ENCODE measurements at regions not wholly inside any gene's neighbourhood (a gene's known extent, or its start where the extent isn't known, plus 50 kb on each side); places are given as distances from the start of the nearest gene placed in this dataset.

GRCh38 chr4:186936496-186937375 is 213.1 kb upstream of the FAT1 start:
- H2BK120ac ChIP-seq (ENCODE audit: low read depth, low read length), result peak overlapping the region; percentile 54
- no peaks in the 10 kb centered on the region for H4K20me1 ChIP-seq (ENCODE audit: insufficient read depth, low read length)
- ChIA-PET POLR2A (ENCODE audit: unreplicated experiment) (interaction anchor here (0.6 kb wide), 1 partner anchor 279 kb away, joined by 4 read pairs; no protein-coding TSS in a partner anchor), CTCF (interaction anchor here (0.6 to 1.5 kb wide), 2 partner anchors 13 to 301 kb away, joined by 3 to 6 read pairs; no protein-coding TSS in a partner anchor)
- peak overlapping the region; percentile 24; the same call in 1 of the 2 replicates for H3K14ac ChIP-seq (replicated peaks; ENCODE audit: low read depth, low read length)
- peaks cover 12% of the 10 kb centered on the region for H3K9me1 ChIP-seq (ENCODE audit: insufficient read depth, low read length)
- H2AK9ac ChIP-seq (replicated peaks; ENCODE audit: low read depth, low read length, poor library complexity), result no peak overlapping the region
- H2AFZ ChIP-seq (replicated peaks; ENCODE audit: low read length, poor library complexity), result no peak overlapping the region
- peak overlapping the region; percentile 13; the same call in 1 of the 2 replicates for H3K4ac ChIP-seq (ENCODE audit: low read depth, low read length)
- H3K36me3 ChIP-seq (ENCODE audit: control insufficient read depth, insufficient read depth, low read length), result no peaks in the 10 kb centered on the region
- TF ChIP-seq CTCF (conservative IDR thresholded peaks at IDR 0.05; ENCODE audit: low read depth, low read length) (peak; percentile 47), MAZ (IDR thresholded peaks at IDR 0.05; ENCODE audit: borderline replicate concordance, low read depth, low read length) (no peak), MAFK (IDR thresholded peaks at IDR 0.05; ENCODE audit: low read depth, low read length) (peak; percentile 65), RCOR1 (IDR thresholded peaks at IDR 0.05; ENCODE audit: insufficient replicate concordance, low read length) (no peak), CEBPB (IDR thresholded peaks at IDR 0.05; ENCODE audit: low read depth, low read length) (0 out of 2 replicates have a peak, but pooled peaks have one; percentile 0), SMC3 (IDR thresholded peaks at IDR 0.05; ENCODE audit: low read depth, low read length) (peak; percentile 45), RAD21 (IDR thresholded peaks at IDR 0.05; ENCODE audit: low read length) (peak; percentile 65), FOS (IDR thresholded peaks at IDR 0.05; ENCODE audit: low read depth, low read length) (peak; percentile 70)
- H3K27me3 ChIP-seq (ENCODE audit: control insufficient read depth, insufficient read depth, low read length), result no peaks in the 10 kb centered on the region
- no peak overlapping the region for H2AK5ac ChIP-seq (ENCODE audit: low read depth, low read length)
- in situ Hi-C loops (cut with MboI; ENCODE audit: low sequenced_read_pairs), result loop anchor here (25.0 kb wide), 1 partner anchor 199 kb away; no protein-coding TSS in a partner anchor
- no CpG with 5 or more reads among the region's 9 CpGs for WGBS, 2 experiments (ENCODE audit: extremely low coverage in 2 of 2, insufficient read length in 1 of 2)
- H2BK15ac ChIP-seq (ENCODE audit: low read depth, low read length), result no peak overlapping the region
- peak overlapping the region; percentile 73 for H2BK5ac ChIP-seq (ENCODE audit: low read depth, low read length, poor library complexity, severe bottlenecking)
- intact Hi-C loops (cut with micrococcal nuclease), result loop anchor here (1.0 kb wide), 2 partner anchors 91 to 210 kb away; no protein-coding TSS in a partner anchor
- ATAC-seq (ENCODE audit: low read depth) (peak; percentile 76), DNase-seq (peak; percentile 88)
- H3K56ac ChIP-seq (ENCODE audit: extremely low read depth, insufficient read depth, low read length), result no peak overlapping the region
- H3K4me2 ChIP-seq (ENCODE audit: low read depth, low read length), result peak overlapping the region; percentile 90
- dilution Hi-C loops (cut with HindIII; ENCODE audit: low sequenced_read_pairs, unreplicated experiment), result no loop called here
- peaks cover 0 to 10% of the 10 kb centered on the region in 2 experiments; a peak in 1 of 4 replicates for H3K79me1 ChIP-seq (ENCODE audit: low read depth in 1 of 2, low read length in 2 of 2)
- H4K91ac ChIP-seq (ENCODE audit: insufficient read depth, low read depth, low read length), result peak overlapping the region; percentile 15; the same call in 1 of the 2 replicates
- H3K4me1 ChIP-seq (ENCODE audit: control insufficient read depth, insufficient read depth, low read length), result peaks cover 15% of the 10 kb centered on the region
- H3K9me3 ChIP-seq (ENCODE audit: control insufficient read depth, insufficient read depth, low read length), result no peaks in the 10 kb centered on the region
- H3K27ac ChIP-seq (ENCODE audit: insufficient read depth, low read length), result peak overlapping the region; percentile 60; the same call in 1 of the 2 replicates
- peak overlapping the region; percentile 31 for H3K23ac ChIP-seq (ENCODE audit: low read depth, low read length)
- BruUV-seq (replicated peaks), result no TSS peak
- peak overlapping the region; percentile 93 for H3K18ac ChIP-seq (ENCODE audit: low read depth, low read length)
- peak overlapping the region; percentile 46; the same call in 1 of the 2 replicates for H3K9ac ChIP-seq (ENCODE audit: low read depth, low read length)
- H4K5ac ChIP-seq (ENCODE audit: low read depth, low read length), result peak overlapping the region; percentile 88; the same call in 1 of the 2 replicates
- H3K4me3 ChIP-seq (ENCODE audit: insufficient read depth, low read depth, low read length), result peak overlapping the region; percentile 43; the same call in 1 of the 2 replicates
- peak overlapping the region; percentile 52 for H2BK20ac ChIP-seq (ENCODE audit: low read depth, low read length)
- peak overlapping the region in 1 of 2 experiments; percentile 36; a peak in 2 of 4 replicates for H4K8ac ChIP-seq (ENCODE audit: low read depth in 2 of 2, low read length in 2 of 2)
